IgD-negative memory B cell (primary cell): ENCODE measurements at regions not wholly inside any gene's neighbourhood (a gene's known extent, or its start where the extent isn't known, plus 50 kb on each side); places are given as distances from the start of the nearest gene placed in this dataset.
A peak's percentile ranks its signal among the peaks of the same experiment; 100 is the strongest.
"Not testable (repeated sequence)": the region's sequence is repeated elsewhere in the genome, so short reads cannot be mapped to it uniquely, and the experiment has no call there.

Source experiments
- H3K27ac Mint-ChIP-seq, 3 donors: one replicate each; pipeline ENCODE4 v1.8.0; 2020 to 2022; ENCODE audit warnings: mild to moderate bottlenecking in 3 of 3, mixed read lengths in 3 of 3, moderate library complexity in 1 of 3
- H3K27me3 Mint-ChIP-seq: one replicate; pipeline ENCODE4 v1.8.0; 2021; ENCODE audit warnings: mixed read lengths
- H3K36me3 Mint-ChIP-seq: one replicate; pipeline ENCODE4 v1.8.0; 2020; ENCODE audit warnings: mild to moderate bottlenecking, mixed read lengths
- H3K4me1 Mint-ChIP-seq, 3 donors: one replicate each; pipeline ENCODE4 v1.8.0; 2020 to 2022; ENCODE audit warnings: mixed read lengths in 3 of 3, mild to moderate bottlenecking in 1 of 3
- H3K4me3 Mint-ChIP-seq, 4 donors: one replicate each; pipeline ENCODE4 v1.8.0; 2020 to 2022; ENCODE audit warnings: mild to moderate bottlenecking in 4 of 4, mixed read lengths in 4 of 4, moderate library complexity in 3 of 4
- H3K9me3 Mint-ChIP-seq, 3 donors: one replicate each; pipeline ENCODE4 v1.8.0; 2020 to 2021; ENCODE audit warnings: mixed read lengths in 3 of 3, mild to moderate bottlenecking in 1 of 3

DNA sequence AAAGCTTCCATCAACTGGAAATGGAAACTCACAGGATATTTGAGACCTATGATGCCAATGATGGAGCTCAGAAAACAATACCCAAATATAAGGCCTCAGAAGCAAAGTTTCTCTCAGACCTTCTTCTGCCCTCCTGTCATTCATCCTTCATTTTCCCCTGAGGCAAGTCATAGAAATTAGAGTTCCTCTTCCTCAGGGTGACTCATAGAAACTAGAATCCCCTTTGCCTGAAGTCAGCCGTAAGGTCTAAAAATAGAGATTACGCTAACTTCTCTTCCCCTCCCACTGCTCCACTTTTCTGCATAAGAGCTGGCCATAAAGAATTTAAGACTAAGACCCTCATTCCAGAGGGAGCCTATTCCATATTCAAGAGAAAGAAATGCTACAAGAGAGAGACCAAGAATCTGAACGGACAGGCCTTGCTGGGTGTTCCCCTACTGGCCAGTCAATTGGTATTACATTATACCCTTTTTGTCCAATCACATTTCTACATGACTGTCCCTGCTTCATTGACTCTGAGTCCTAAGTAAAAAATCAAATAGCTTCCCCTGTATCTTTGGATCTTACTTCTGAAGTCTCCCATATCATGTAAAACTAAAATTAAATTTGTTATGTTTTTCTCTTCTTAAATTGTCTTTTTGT is 994.9 kb downstream of the ADGRL2 start:
- peaks cover 1% of the 10 kb centered on the region for H3K36me3 Mint-ChIP-seq
- H3K9me3 Mint-ChIP-seq, result peaks cover 0 to 17% (median 6%) of the 10 kb centered on the region in 3 donors
- H3K27me3 Mint-ChIP-seq, result no peaks in the 10 kb centered on the region
- H3K27ac Mint-ChIP-seq, result no peak overlapping the region
- no peaks in the 10 kb centered on the region for H3K4me1 Mint-ChIP-seq
- H3K4me3 Mint-ChIP-seq, result no peak overlapping the region

GRCh38 chr1:82792151-82792550 is 991.4 kb downstream of the ADGRL2 start:
- Mint-ChIP-seq H3K27ac (peak overlapping the region in 1 of 3 donors; percentile 2), H3K9me3 (peaks cover 0 to 9% (median 5%) of the 10 kb centered on the region in 3 donors), H3K27me3 (no peaks in the 10 kb centered on the region), H3K4me3 (no peak overlapping the region), H3K4me1 (no peaks in the 10 kb centered on the region), H3K36me3 (peaks cover 1% of the 10 kb centered on the region)

DNA sequence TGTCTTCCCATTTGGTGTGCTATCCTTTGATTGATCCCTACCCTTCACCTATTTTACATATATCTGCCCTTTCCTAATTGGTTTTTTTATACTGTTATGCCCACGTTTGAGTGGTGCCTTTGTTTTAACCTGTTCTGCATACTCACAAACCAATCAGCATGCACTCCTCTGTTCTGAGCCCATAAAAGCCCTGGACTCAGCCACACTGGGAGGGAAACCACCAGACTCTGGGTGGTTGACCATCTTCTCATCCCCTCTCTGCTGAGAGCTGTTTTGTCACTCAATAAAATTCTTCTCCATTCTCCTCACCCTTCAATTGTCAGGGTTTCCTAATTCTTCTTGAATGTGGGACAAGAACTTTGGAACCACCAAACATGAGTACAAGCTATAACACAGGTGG is 989.8 kb downstream of the ADGRL2 start:
- H3K27ac Mint-ChIP-seq, result no peak overlapping the region
- peaks cover 0 to 7% (median 5%) of the 10 kb centered on the region in 3 donors for H3K9me3 Mint-ChIP-seq
- H3K4me3 Mint-ChIP-seq, result no peak overlapping the region
- H3K36me3 Mint-ChIP-seq, result peaks cover 1% of the 10 kb centered on the region
- no peaks in the 10 kb centered on the region for H3K27me3 Mint-ChIP-seq
- H3K4me1 Mint-ChIP-seq, result no peaks in the 10 kb centered on the region

- H3K27ac Mint-ChIP-seq, result no peak overlapping the region
- H3K4me1 Mint-ChIP-seq, result no peaks in the 10 kb centered on the region
These were observed 987.9 kb downstream of the ADGRL2 start for GRCh38 chr1:82788660-82789059.

GRCh38 chr1:82788038-82788437 is 987.3 kb downstream of the ADGRL2 start:
- H3K27me3 Mint-ChIP-seq, result no peaks in the 10 kb centered on the region
- no peaks in the 10 kb centered on the region for H3K36me3 Mint-ChIP-seq
- H3K9me3 Mint-ChIP-seq, result peaks cover 0 to 7% (median 5%) of the 10 kb centered on the region in 3 donors
- H3K4me3 Mint-ChIP-seq, result no peak overlapping the region
- H3K4me1 Mint-ChIP-seq, result no peaks in the 10 kb centered on the region
- no peak overlapping the region for H3K27ac Mint-ChIP-seq

More at GRCh38 chr1:82788660-82789059, 987.9 kb downstream of the ADGRL2 start:
- peaks cover 0 to 7% (median 5%) of the 10 kb centered on the region in 3 donors for H3K9me3 Mint-ChIP-seq
- H3K4me3 Mint-ChIP-seq, result no peak overlapping the region
- H3K27me3 Mint-ChIP-seq, result no peaks in the 10 kb centered on the region
- peaks cover 1% of the 10 kb centered on the region for H3K36me3 Mint-ChIP-seq

DNA sequence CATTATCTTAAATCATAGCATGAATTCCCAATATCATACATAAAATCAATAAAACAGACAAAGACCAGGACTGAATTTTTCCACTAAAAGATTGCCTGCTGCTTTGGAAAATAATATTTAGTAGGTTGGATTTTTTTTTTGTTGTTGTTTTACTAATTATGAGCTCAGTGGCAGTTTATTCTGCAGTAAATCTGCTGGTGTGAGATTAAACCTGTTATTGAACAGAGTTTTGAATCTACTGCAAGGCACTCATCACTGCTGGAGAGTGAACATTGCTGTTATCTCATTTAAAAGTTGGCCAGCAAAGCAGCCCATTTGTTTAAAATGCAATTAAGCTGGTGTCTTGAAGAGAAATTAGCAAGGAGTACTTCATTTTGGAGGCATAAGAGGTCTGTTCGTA is 986.1 kb downstream of the ADGRL2 start:
- Mint-ChIP-seq H3K27ac (peak overlapping the region in 1 of 3 donors; percentile 4), H3K36me3 (no peaks in the 10 kb centered on the region), H3K27me3 (no peaks in the 10 kb centered on the region), H3K9me3 (peaks cover 0 to 7% (median 5%) of the 10 kb centered on the region in 3 donors), H3K4me3 (no peak overlapping the region), H3K4me1 (no peaks in the 10 kb centered on the region)

DNA sequence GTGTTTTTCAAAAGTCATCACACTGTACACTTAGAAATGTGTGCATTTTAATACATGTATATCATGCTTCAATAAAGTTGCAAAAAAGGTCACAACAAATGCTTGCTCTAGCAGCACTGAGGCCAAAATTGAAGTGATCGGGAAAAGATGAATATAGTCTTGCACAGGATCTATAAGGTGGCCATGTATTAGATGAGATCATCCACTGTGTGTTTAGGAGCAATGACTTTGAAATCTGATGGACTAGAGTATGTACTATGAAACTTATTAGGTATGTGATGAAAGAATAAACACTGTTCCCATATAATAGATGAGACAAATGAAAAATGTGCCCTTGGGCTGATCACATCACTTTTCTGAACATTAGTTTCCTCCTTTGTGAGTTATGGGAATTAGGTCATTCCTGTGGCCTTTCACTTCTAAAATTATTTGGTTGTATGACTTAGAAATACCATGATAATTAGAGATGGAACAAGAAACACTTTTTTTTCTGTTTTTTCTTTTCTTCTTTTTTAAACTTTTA is 984.6 kb downstream of the ADGRL2 start:
- H3K4me3 Mint-ChIP-seq, result no peak overlapping the region
- no peaks in the 10 kb centered on the region for H3K27me3 Mint-ChIP-seq
- no peaks in the 10 kb centered on the region for H3K36me3 Mint-ChIP-seq
- H3K9me3 Mint-ChIP-seq, result peaks cover 0 to 3% (median under 1%) of the 10 kb centered on the region in 3 donors
- no peak overlapping the region for H3K27ac Mint-ChIP-seq
- no peaks in the 10 kb centered on the region for H3K4me1 Mint-ChIP-seq

DNA sequence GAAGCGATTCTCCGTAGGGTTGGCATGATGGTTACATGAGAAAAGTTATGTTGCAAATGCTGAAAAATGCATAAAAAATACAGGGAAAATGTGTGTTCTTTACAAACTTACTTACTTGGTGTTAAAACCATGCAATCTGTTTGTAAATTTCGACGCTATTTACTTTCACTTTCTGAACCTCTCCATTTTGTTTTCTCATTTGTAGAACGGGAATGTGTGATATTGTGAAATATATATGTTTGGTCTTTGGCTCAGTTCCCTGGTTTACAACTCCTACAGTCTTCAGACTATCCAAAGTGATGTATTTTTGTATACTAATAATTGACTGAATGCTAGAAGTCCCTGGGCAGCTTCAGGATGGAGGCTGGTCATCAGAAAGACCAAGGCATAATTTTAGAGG is 982.3 kb downstream of the ADGRL2 start:
- Mint-ChIP-seq H3K9me3 (no peaks in the 10 kb centered on the region), H3K4me3 (peak overlapping the region in 1 of 4 donors; percentile 6), H3K27ac (no peak overlapping the region), H3K27me3 (no peaks in the 10 kb centered on the region), H3K36me3 (no peaks in the 10 kb centered on the region), H3K4me1 (no peaks in the 10 kb centered on the region)

DNA sequence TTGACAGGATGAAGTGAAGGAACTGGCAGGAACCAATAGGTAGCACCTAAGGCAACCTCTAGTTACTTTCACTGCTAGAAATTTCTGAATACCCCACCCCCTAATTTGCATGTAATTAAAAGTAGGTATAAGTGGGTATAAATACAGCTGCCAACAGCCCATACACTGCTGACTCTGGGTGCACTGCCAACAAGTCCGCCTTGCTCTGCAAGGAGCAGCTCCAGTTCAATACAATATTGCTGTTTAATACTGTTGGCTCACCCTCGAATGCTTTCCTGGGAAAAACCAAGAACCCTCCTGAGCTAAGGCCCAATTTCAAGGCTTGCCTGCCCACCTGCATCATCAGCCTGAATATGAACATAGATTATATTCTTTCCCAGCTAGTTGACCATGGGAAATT is 981.9 kb downstream of the ADGRL2 start:
- Mint-ChIP-seq H3K4me3 (no peak overlapping the region), H3K4me1 (no peaks in the 10 kb centered on the region), H3K27ac (no peak overlapping the region), H3K27me3 (no peaks in the 10 kb centered on the region), H3K36me3 (no peaks in the 10 kb centered on the region), H3K9me3 (no peaks in the 10 kb centered on the region)

- Mint-ChIP-seq H3K27ac (no peak overlapping the region), H3K36me3 (no peaks in the 10 kb centered on the region), H3K27me3 (no peaks in the 10 kb centered on the region), H3K4me1 (peaks cover 0 to 2% (median 0%) of the 10 kb centered on the region in 3 donors), H3K9me3 (no peaks in the 10 kb centered on the region), H3K4me3 (no peak overlapping the region)
These were observed 977.9 kb downstream of the ADGRL2 start for GRCh38 chr1:82778612-82779011.

- Mint-ChIP-seq H3K4me3 (no peak overlapping the region), H3K9me3 (no peaks in the 10 kb centered on the region), H3K36me3 (no peaks in the 10 kb centered on the region), H3K27me3 (no peaks in the 10 kb centered on the region), H3K4me1 (peaks cover 0 to 2% (median 0%) of the 10 kb centered on the region in 3 donors), H3K27ac (no peak overlapping the region)
These were observed 976.5 kb downstream of the ADGRL2 start for GRCh38 chr1:82777240-82777639.

DNA sequence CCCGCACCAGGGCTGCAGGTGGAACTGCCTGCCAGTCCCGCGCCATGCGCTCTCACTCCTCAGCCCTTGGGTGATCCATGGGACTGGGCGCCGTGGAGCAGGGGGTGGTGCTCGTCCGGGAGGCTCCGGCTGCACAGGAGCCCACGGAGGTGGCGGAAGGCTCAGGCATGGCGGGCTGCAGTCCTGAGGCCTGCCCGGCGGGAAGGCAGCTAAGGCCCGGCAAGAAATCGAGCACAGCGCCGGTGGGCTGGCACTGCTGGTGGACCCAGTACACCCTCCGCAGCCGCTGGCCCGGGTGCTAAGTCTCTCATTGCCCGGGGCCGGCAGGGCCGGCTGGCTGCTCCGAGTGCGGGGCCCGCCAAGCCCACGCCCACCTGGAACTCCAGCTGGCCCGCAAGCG is 976.0 kb downstream of the ADGRL2 start:
- H3K27ac Mint-ChIP-seq, H3K27me3 Mint-ChIP-seq, H3K4me1 Mint-ChIP-seq, H3K9me3 Mint-ChIP-seq, H3K36me3 Mint-ChIP-seq, H3K4me3 Mint-ChIP-seq: not testable (repeated sequence)

- Mint-ChIP-seq H3K27me3 (no peaks in the 10 kb centered on the region), H3K4me3 (no peak overlapping the region), H3K27ac (no peak overlapping the region), H3K4me1 (peaks cover 0 to 2% (median 0%) of the 10 kb centered on the region in 3 donors), H3K36me3 (no peaks in the 10 kb centered on the region), H3K9me3 (no peaks in the 10 kb centered on the region)
These were observed 974.8 kb downstream of the ADGRL2 start for GRCh38 chr1:82775406-82776000.

DNA sequence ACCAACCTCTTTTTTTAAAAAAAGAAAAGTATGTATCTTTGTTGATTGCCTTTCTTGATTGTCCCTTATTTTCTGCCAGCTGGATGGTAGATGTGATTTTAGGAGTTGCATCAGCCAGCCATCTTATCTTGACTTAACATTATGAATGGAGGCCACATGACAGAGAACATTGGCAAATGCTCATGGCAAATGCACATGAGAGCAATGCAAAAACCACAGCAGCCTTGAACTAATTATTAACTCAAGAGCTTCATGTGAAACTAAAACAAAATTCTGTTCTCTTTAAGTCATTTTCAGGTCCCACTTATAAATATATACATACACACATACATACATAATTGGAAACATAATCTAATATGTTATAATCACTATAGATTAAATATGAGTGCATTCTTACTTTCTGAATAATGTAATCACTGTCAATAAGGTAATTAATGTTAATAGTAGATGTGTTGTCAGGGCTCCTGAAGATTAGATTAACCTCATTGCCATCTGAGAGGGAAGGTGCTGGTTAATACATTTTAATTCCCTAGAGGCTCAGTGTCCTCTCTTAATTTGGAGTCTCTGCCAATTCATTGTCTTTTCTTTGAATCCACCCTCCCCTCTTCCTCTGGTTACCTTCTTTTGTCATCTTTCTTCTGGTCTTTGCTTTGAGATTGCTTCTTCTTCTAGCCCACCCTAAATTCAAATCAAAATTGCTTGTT is 962.2 kb downstream of the ADGRL2 start:
- no peak overlapping the region for H3K4me3 Mint-ChIP-seq
- H3K27ac Mint-ChIP-seq, result no peak overlapping the region
- no peaks in the 10 kb centered on the region for H3K4me1 Mint-ChIP-seq
- no peaks in the 10 kb centered on the region for H3K27me3 Mint-ChIP-seq
- no peaks in the 10 kb centered on the region for H3K9me3 Mint-ChIP-seq
- H3K36me3 Mint-ChIP-seq, result no peaks in the 10 kb centered on the region

- Mint-ChIP-seq H3K4me1 (no peaks in the 10 kb centered on the region), H3K36me3 (no peaks in the 10 kb centered on the region), H3K4me3 (no peak overlapping the region), H3K27ac (no peak overlapping the region), H3K27me3 (no peaks in the 10 kb centered on the region), H3K9me3 (no peaks in the 10 kb centered on the region)
These were observed 958.3 kb downstream of the ADGRL2 start for GRCh38 chr1:82759035-82759434.
